Uterus (tissue), 2 donors: ENCODE measurements at regions not wholly inside any gene's neighbourhood (a gene's known extent, or its start where the extent isn't known, plus 50 kb on each side); places are given as distances from the start of the nearest gene placed in this dataset.

Source experiments
- CTCF ChIP-seq, 4 experiments: fragments of 200-600 bp in 2 of 4; fragments of 450-650 bp in 2 of 4; sonication (generic) in 2 of 4; IDR thresholded peaks; one replicate each; pipeline ENCODE4 v1.5.1; 2016 to 2019; ENCODE audit warnings: antibody characterized with exemption in 4 of 4, mild to moderate bottlenecking in 2 of 4, moderate library complexity in 1 of 4
- POLR2A ChIP-seq, 2 donors: fragments of 450-650 bp; IDR thresholded peaks; one replicate each; pipeline ENCODE4 v1.6.1; 2016; ENCODE audit warnings: antibody characterized with exemption in 2 of 2, mild to moderate bottlenecking in 1 of 2, moderate library complexity in 1 of 2

- no peak for TF ChIP-seq CTCF (IDR thresholded peaks at IDR 0.05)
- no peak for TF ChIP-seq POLR2A (IDR thresholded peaks at IDR 0.05)
These were observed 152.6 kb downstream of the IRF8 start for GRCh38 chr16:86051368-86052114.
